ENCODE measurements at regions not wholly inside any gene's neighbourhood (a gene's known extent, or its start where the extent isn't known, plus 50 kb on each side); places are given as distances from the start of the nearest gene placed in this dataset.

DNA sequence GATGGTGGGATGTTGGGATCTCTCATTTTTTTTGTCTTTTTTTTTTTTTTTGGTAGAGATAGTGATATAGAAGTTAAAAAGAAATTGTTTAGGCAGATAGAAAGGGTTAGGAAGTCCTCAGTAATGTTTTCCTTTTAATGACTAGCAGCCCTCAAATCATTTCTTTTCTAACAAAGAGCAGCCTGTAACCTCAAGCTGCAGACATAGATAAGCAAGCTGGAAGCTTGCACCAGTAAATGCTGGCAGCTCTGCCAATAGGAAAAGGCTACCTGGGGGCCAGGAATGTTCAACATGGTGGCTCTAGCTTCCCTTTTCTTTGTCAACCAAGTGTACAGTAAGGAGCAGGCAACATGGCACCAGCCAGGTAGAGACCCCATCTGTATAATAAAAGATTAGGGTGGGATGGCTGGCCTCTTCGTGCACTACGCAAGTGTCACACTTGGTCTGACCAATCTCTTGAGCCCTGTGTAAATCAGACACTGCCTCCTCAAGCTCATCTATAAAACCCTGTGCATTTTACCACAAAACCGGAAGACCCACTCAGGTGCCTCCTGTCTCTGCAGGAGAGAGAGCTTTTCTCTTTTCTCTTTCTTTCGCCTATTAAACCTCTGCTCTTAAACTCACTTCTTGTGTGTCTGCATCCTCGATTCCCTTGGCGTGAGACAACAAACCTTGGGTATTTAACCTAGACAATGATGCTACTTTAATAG, 212.9 kb downstream of the SNX10 start:
- TF ChIP-seq, protein P1, sequence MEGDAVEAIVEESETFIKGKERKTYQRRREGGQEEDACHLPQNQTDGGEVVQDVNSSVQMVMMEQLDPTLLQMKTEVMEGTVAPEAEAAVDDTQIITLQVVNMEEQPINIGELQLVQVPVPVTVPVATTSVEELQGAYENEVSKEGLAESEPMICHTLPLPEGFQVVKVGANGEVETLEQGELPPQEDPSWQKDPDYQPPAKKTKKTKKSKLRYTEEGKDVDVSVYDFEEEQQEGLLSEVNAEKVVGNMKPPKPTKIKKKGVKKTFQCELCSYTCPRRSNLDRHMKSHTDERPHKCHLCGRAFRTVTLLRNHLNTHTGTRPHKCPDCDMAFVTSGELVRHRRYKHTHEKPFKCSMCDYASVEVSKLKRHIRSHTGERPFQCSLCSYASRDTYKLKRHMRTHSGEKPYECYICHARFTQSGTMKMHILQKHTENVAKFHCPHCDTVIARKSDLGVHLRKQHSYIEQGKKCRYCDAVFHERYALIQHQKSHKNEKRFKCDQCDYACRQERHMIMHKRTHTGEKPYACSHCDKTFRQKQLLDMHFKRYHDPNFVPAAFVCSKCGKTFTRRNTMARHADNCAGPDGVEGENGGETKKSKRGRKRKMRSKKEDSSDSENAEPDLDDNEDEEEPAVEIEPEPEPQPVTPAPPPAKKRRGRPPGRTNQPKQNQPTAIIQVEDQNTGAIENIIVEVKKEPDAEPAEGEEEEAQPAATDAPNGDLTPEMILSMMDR (IDR thresholded peaks at IDR 0.05): no peak
- no peak for TF ChIP-seq POLR2A (IDR thresholded peaks at IDR 0.05)

Measured in testis (tissue), 2 donors.